GM18526 (cell line): ENCODE measurements at regions not wholly inside any gene's neighbourhood (a gene's known extent, or its start where the extent isn't known, plus 50 kb on each side); places are given as distances from the start of the nearest gene placed in this dataset.

ENCODE experiments used
- POLR2A ChIP-seq: IDR thresholded peaks from 3 replicates; pipeline ENCODE4 v1.6.1; 2011; ENCODE audit not compliant: insufficient read length; ENCODE audit errors: extremely low read depth

DNA sequence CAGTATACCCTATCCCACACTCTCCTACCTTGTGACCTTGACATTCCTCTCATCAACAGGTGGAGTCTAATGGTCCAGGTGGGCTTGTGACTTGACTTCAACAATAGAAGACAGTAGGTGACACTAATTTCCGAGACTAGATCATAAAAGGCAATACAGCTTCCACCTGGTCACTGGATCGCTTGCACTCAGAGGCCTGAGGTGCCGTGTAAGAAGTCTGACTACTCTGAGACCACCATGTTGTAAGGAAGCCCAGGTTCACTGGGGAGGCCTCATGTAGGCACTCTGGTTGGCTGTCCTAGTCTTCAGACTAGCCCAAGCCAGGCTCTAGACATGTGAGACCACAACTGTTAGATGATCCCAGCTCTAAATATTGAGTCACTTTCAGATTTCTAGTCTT, 370.4 kb downstream of the MID1IP1 start:
- TF ChIP-seq POLR2A: no peak

DNA sequence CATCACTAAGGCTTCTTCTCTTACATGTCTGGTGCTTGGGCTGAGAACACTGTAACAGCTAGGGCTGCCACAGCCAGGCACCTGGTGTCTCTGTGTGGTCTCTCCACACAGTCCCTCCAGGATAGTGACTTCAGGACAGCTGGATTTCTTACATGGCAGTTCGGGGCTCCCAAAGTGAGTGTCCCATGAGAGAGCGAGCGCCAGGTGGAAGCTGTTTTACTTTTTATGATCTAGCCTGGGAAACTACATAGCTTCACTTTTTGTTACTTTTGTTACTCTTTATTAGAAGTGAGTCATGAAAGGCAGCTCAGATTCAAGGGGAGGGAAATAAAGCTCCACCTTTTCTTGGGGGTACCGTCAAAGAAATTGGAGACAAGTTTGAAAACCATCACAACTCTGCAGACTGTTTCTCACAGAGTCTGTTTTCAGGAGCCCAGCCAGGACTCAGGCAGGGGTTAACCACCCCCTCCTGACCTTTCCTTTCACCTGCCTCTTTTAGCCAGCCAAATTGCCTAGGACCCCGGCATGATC, 373.0 kb downstream of the MID1IP1 start:
- no peak for TF ChIP-seq POLR2A

DNA sequence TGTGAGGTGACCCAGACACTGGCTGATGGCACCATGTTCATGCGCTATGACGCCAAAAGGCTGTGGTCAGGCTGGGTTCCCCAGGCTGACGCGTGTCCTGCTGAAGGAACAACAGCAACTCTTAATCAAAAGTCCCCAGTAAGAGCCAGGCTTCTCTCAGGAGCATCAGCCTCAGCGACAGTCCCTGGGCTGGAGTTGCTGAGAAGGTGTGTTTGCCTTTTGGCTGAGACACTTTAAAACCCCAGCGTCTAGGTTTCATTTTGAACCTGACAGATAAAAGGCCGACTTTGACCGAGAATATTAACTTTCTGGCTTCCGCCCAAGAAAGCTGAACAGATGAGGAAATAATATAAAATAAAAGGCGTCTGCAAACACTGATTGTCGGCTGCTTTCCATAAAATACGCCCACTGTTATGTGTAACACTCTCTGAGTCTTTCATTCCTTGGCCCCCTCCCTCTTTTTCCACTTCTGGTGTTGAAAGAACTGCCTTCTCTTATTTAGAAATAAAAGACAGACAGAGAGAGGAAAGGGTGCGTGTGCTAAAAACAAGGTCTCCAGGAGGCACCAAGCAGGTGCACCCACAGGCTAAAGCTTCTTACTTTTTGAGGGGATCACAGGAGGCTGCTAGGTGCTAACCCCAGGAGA, 373.6 kb downstream of the MID1IP1 start:
- TF ChIP-seq POLR2A: no peak

- no peak for TF ChIP-seq POLR2A
Measured at GRCh38 chrX:39175418-39176057, 374.3 kb downstream of the MID1IP1 start.

DNA sequence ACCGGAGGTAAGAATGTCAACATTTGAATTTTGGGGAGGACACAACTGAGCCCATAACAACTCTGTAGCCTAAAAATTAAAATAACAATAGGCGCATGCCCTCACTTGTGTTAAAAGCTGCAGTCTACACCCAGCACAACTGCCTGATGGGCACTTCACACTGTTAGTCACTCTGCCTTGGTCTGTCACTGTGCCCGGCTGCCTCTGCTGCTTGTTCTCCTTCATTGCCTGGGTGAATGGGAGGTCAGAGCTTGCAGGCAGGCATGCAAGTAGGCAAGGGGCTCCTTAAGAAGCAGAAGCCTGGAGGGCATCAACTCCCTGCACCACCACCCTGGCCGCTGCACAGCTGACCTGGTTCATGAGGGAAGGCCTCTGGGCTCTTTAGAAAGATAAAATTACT, 374.8 kb downstream of the MID1IP1 start:
- TF ChIP-seq POLR2A: no peak

GRCh38 chrX:39189431-39189830, 388.2 kb downstream of the MID1IP1 start:
- TF ChIP-seq POLR2A: no peak

DNA sequence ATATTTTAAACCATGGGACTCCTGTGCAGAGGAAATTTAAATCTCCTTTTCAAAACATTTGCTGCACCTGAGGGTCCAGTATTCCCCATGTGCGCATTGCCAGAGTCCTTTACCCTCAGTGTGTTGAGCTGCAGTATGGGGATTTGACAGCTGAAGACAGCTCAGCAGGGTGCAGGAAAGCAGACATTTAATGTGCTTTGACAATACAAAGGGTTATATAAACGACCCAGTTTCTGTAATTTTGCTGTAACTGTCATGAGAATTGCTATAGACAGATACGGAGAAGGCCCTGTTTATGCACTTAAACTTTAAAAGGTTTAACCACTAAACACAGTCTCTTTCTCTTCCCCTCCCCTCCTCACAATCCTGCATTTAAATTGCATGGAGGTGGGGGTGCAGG, 393.4 kb downstream of the MID1IP1 start:
- TF ChIP-seq POLR2A: no peak

DNA sequence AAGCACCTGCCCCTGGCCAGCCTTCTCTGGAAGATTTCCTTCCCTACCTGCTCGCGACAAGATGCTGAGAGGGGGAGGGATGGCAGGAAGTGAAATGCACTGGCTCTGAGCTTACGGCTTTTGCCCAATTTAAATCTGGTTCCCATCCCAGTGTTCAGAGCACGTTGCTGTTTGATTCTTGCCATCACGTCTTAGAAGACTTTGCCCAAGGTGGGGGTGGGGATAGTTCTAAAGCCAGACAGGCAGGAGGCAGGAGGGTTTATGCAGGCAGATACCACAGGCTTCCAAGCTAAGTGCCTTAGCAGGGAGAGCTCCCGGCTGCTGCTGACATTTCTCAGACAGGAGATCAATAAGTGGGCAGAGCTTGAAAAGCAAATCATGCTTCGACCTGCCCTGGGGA, 393.9 kb downstream of the MID1IP1 start:
- no peak for TF ChIP-seq POLR2A

DNA sequence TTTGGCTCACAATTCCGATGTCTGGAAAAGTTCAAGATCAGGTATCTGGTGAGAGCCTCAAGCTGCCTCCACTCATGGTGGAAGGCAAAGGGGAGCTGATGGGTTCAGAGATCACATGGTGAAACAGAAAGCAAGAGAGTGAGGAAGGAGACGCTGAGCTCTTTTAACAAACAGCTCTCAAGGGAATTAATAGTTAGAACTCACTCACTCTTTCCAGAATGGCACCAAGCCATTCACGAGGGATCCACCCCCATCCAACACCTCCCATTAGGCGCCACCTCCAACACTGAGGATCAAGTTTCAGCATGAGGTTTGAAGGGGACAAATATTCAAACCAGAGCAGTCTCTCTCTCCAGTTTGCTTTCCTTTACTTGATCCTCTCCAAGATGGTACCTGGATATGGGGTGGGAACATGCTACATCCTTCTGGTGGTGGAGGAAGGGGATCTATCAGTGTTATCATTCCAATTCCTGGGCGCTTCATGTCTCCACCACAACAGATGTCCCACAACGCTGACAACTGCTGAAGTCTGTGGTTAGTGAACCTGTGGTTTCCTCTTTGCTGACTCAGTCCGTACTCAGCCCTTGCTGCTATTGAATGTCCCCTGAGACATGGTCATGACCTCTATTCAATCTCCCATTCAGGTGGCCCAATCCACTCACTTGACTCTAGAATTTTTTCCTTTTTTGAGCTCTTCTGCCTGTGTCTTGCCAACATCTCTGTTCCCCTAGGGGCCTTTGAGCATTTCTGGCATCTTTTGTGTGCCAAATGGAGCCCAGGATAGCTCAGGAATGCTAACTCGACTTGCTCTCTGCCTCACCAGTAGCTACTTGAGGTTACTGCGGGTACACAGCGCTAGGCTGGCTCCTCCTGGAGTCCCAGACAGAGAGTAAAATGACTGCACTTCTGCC, 395.2 kb downstream of the MID1IP1 start:
- no peak for TF ChIP-seq POLR2A

GRCh38 chrX:39199429-39199828, 398.2 kb downstream of the MID1IP1 start:
- TF ChIP-seq POLR2A: no peak

DNA sequence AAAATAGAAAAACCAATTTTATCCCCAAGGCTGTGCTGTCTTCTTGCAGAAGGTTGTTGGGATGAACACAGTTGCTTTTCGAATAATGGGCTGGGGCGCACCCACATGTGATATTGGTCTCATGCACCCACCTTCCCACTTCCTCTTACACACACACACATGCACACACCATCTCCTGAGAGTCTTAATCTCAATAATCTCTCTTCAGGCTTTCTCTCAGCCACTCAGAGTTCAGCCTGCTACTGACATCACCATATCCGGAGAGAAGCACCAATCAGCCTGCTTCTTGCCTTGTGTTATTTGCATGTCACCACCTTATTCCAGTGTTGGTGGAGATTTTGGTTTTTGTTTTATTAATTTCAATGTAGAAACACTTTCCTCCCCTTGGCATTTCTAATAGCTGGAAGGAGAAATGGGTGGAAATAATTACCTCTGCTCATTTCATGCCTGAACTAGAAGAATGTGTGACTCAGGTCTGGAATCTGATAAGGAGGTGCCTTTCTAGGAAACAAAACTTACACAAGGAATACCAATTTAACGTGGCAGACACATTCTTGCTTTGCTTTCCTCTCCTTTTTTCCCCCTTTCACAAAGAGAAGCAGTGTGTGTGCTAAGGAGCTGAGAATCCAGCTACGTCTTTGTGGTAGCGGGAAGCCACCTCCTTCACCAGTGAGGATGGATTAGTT, 400.2 kb downstream of the MID1IP1 start:
- TF ChIP-seq POLR2A: no peak

- TF ChIP-seq POLR2A: no peak
Measured at GRCh38 chrX:39202641-39203040, 401.4 kb downstream of the MID1IP1 start.

GRCh38 chrX:39203427-39203826, 402.2 kb downstream of the MID1IP1 start:
- TF ChIP-seq POLR2A: no peak

GRCh38 chrX:39204353-39204752, 403.1 kb downstream of the MID1IP1 start:
- TF ChIP-seq POLR2A: no peak

DNA sequence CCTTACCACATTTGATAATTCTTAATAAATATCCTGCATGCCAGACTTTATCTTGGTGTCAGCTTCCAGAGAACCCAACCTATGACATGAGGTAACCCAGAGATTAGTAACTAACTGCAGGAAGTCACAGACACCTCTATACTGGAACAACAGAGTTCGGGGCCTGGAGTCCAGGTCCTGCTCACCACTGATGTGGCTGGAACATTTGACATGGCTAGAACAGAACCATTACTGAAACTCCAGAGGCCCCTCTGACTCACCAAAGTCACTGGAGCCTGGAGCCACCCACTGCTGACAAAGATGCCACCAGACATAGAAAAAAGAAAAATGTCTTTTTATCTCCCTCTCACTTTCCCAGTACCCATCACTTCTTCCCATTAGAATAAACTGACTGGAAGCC, 403.7 kb downstream of the MID1IP1 start:
- no peak for TF ChIP-seq POLR2A
